ENCODE measurements at regions not wholly inside any gene's neighbourhood (a gene's known extent, or its start where the extent isn't known, plus 50 kb on each side); places are given as distances from the start of the nearest gene placed in this dataset.
A peak's percentile ranks its signal among the peaks of the same experiment; 100 is the strongest.

DNA sequence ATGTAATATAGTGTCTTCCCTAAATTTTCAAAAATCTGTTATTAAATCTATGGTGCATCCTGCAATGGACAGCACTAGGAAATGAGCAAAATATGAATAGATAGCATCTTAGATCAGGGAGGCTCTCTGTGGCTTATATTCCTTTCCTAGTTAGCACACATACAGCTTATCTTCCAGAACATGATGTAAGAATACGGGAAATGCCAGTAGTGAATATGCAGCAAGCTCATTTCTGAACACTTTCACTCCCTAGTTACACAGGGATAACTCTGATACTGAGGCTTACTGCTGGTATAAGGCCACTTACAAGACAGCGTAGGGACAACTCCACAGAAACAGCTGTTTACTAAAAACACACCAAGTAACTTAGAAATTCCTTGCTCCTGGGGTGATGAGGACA, 297.3 kb upstream of the SMARCA2 start:
- Histone ChIP-seq H3K9me2 (ENCODE audit: low read depth, low read length) (no peaks in the 10 kb centered on the region), H3F3A (ENCODE audit: insufficient read depth, low read length) (no peaks in the 10 kb centered on the region), H3K9me3 (ENCODE audit: low read length) (no peaks in the 10 kb centered on the region), H4K20me1 (ENCODE audit: insufficient read depth, low read length) (no peaks in the 10 kb centered on the region), H3K27me3 (ENCODE audit: insufficient read depth, low read length) (no peaks in the 10 kb centered on the region), H3K36me3 (ENCODE audit: insufficient read depth, low read length) (no peaks in the 10 kb centered on the region), H3K9ac (ENCODE audit: low read length) (no peak overlapping the region), H3K79me2 (ENCODE audit: insufficient read depth, low read length) (no peaks in the 10 kb centered on the region), H2AFZ (ENCODE audit: low read length) (no peak overlapping the region), H3K4me3 (ENCODE audit: low read depth, low read length, poor library complexity, severe bottlenecking) (no peak overlapping the region), H3K4me2 (ENCODE audit: low read length) (no peak overlapping the region), H3K27ac (ENCODE audit: low read depth, low read length, poor library complexity, severe bottlenecking) (no peak overlapping the region), H3K4me1 (ENCODE audit: insufficient read depth, low read length, severe bottlenecking) (no peaks in the 10 kb centered on the region)
- no peak for TF ChIP-seq EZH2 (IDR thresholded peaks at IDR 0.05; ENCODE audit: borderline replicate concordance, low read length)
- TF ChIP-seq, protein P1, sequence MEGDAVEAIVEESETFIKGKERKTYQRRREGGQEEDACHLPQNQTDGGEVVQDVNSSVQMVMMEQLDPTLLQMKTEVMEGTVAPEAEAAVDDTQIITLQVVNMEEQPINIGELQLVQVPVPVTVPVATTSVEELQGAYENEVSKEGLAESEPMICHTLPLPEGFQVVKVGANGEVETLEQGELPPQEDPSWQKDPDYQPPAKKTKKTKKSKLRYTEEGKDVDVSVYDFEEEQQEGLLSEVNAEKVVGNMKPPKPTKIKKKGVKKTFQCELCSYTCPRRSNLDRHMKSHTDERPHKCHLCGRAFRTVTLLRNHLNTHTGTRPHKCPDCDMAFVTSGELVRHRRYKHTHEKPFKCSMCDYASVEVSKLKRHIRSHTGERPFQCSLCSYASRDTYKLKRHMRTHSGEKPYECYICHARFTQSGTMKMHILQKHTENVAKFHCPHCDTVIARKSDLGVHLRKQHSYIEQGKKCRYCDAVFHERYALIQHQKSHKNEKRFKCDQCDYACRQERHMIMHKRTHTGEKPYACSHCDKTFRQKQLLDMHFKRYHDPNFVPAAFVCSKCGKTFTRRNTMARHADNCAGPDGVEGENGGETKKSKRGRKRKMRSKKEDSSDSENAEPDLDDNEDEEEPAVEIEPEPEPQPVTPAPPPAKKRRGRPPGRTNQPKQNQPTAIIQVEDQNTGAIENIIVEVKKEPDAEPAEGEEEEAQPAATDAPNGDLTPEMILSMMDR (IDR thresholded peaks at IDR 0.05; ENCODE audit: low read length) = no peak

DNA sequence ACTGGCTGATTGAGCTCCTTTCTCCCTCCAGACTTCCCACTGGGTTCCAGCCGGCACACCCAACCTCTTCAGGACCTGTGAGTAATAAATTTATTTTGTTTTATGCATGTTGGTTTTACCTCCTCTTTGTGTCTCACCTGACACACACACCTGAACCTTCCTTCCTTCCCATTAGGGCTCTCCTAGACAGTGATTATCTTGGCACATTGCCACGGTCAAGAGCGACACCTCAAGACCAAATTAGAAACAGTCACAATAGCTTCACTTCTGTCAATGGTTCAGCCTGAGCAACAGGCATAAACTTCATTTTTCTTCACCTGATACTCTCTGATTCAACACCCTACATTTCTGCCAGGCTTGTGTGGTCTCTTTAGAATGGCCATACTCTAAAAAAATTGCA, 296.3 kb upstream of the SMARCA2 start:
- Histone ChIP-seq H3K36me3 (ENCODE audit: insufficient read depth, low read length) (no peaks in the 10 kb centered on the region), H4K20me1 (ENCODE audit: insufficient read depth, low read length) (no peaks in the 10 kb centered on the region), H3K27ac (ENCODE audit: low read depth, low read length, poor library complexity, severe bottlenecking) (no peak overlapping the region), H3K9me2 (ENCODE audit: low read depth, low read length) (no peaks in the 10 kb centered on the region), H2AFZ (ENCODE audit: low read length) (no peak overlapping the region), H3K9ac (ENCODE audit: low read length) (no peak overlapping the region), H3K4me2 (ENCODE audit: low read length) (no peak overlapping the region), H3K9me3 (ENCODE audit: low read length) (no peaks in the 10 kb centered on the region), H3K27me3 (ENCODE audit: insufficient read depth, low read length) (no peaks in the 10 kb centered on the region), H3F3A (ENCODE audit: insufficient read depth, low read length) (no peaks in the 10 kb centered on the region), H3K4me3 (ENCODE audit: low read depth, low read length, poor library complexity, severe bottlenecking) (no peak overlapping the region), H3K79me2 (ENCODE audit: insufficient read depth, low read length) (no peaks in the 10 kb centered on the region), H3K4me1 (ENCODE audit: insufficient read depth, low read length, severe bottlenecking) (no peaks in the 10 kb centered on the region)
- no peak for TF ChIP-seq EZH2 (IDR thresholded peaks at IDR 0.05; ENCODE audit: borderline replicate concordance, low read length)
- TF ChIP-seq, protein P1 (IDR thresholded peaks at IDR 0.05; ENCODE audit: low read length) = peak; percentile 19; the same call in 1 of the 2 replicates

DNA sequence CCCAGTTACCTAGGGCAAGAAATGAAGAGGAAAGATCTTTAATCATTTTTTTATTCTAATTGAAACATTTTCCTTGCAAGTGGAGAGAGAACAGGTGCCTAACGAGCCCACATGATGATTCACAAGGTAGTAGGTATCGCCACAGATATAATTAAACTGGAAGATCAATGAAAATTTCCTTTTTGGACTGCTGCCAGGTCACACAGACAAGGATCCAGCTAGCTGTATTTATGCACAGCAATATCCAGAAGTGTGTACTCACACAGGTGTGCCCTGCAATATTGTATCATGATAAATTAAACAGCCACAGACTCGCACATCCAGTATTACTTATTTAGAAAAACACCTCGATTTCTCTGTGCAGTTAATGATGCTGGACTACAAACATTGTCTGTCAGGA, 294.0 kb upstream of the SMARCA2 start:
- no peaks in the 10 kb centered on the region for H3K9me3 ChIP-seq (ENCODE audit: low read length)
- H4K20me1 ChIP-seq (ENCODE audit: insufficient read depth, low read length) = no peaks in the 10 kb centered on the region
- H3K4me1 ChIP-seq (ENCODE audit: insufficient read depth, low read length, severe bottlenecking) = no peaks in the 10 kb centered on the region
- H3K36me3 ChIP-seq (ENCODE audit: insufficient read depth, low read length) = no peaks in the 10 kb centered on the region
- H3K27ac ChIP-seq (ENCODE audit: low read depth, low read length, poor library complexity, severe bottlenecking) = no peak overlapping the region
- H3K4me3 ChIP-seq (ENCODE audit: low read depth, low read length, poor library complexity, severe bottlenecking) = no peak overlapping the region
- no peak overlapping the region for H2AFZ ChIP-seq (ENCODE audit: low read length)
- H3K9me2 ChIP-seq (ENCODE audit: low read depth, low read length) = no peaks in the 10 kb centered on the region
- no peak overlapping the region for H3K4me2 ChIP-seq (ENCODE audit: low read length)
- no peaks in the 10 kb centered on the region for H3K27me3 ChIP-seq (ENCODE audit: insufficient read depth, low read length)
- no peak overlapping the region for H3K9ac ChIP-seq (ENCODE audit: low read length)
- TF ChIP-seq, protein P1 (IDR thresholded peaks at IDR 0.05; ENCODE audit: low read length) = no peak
- no peak for TF ChIP-seq EZH2 (IDR thresholded peaks at IDR 0.05; ENCODE audit: borderline replicate concordance, low read length)
- H3F3A ChIP-seq (ENCODE audit: insufficient read depth, low read length) = no peaks in the 10 kb centered on the region
- H3K79me2 ChIP-seq (ENCODE audit: insufficient read depth, low read length) = no peaks in the 10 kb centered on the region

Measured in OCI-LY1 (cell line).